ENCODE measurements at regions not wholly inside any gene's neighbourhood (a gene's known extent, or its start where the extent isn't known, plus 50 kb on each side); places are given as distances from the start of the nearest gene placed in this dataset.

GRCh38 chr2:47313141-47313691, 55.9 kb upstream of the EPCAM start:
- Histone ChIP-seq H4K20me1 (ENCODE audit: insufficient read depth) (no peaks in the 10 kb centered on the region), H3K9me2 (ENCODE audit: insufficient read depth, low read length) (no peaks in the 10 kb centered on the region), H3K9ac (ENCODE audit: low read length) (no peak overlapping the region), H3K36me3 (ENCODE audit: insufficient read depth, low read length) (no peaks in the 10 kb centered on the region), H3K27me3 (ENCODE audit: insufficient read depth, low read depth, low read length) (no peaks in the 10 kb centered on the region), H3F3A (ENCODE audit: insufficient read depth, low read length, poor library complexity, severe bottlenecking) (no peaks in the 10 kb centered on the region), H3K27ac (ENCODE audit: low read length) (no peak overlapping the region), H3K79me2 (replicated peaks; ENCODE audit: insufficient read depth, low read length) (no peaks in the 10 kb centered on the region), H3K4me3 (ENCODE audit: low read length) (no peak overlapping the region), H3K4me2 (ENCODE audit: low read length) (no peak overlapping the region), H3K9me3 (ENCODE audit: low read length) (no peaks in the 10 kb centered on the region), H2AFZ (ENCODE audit: low read depth, low read length) (no peak overlapping the region)
- TF ChIP-seq EZH2 (IDR thresholded peaks at IDR 0.05; ENCODE audit: borderline replicate concordance, insufficient read depth, low read length, poor library complexity, severe bottlenecking) (no peak), TAF1 (IDR thresholded peaks at IDR 0.05; ENCODE audit: low read depth) (no peak), RAD21 (conservative IDR thresholded peaks at IDR 0.05) (no peak), POLR2AphosphoS5 (IDR thresholded peaks at IDR 0.05) (no peak), MXI1 (conservative IDR thresholded peaks at IDR 0.05; ENCODE audit: poor library complexity, severe bottlenecking) (no peak), SMC3 (conservative IDR thresholded peaks at IDR 0.05; ENCODE audit: poor library complexity) (no peak), EP300 (conservative IDR thresholded peaks at IDR 0.05; ENCODE audit: poor library complexity, severe bottlenecking) (no peak)
- TF ChIP-seq, protein P1, sequence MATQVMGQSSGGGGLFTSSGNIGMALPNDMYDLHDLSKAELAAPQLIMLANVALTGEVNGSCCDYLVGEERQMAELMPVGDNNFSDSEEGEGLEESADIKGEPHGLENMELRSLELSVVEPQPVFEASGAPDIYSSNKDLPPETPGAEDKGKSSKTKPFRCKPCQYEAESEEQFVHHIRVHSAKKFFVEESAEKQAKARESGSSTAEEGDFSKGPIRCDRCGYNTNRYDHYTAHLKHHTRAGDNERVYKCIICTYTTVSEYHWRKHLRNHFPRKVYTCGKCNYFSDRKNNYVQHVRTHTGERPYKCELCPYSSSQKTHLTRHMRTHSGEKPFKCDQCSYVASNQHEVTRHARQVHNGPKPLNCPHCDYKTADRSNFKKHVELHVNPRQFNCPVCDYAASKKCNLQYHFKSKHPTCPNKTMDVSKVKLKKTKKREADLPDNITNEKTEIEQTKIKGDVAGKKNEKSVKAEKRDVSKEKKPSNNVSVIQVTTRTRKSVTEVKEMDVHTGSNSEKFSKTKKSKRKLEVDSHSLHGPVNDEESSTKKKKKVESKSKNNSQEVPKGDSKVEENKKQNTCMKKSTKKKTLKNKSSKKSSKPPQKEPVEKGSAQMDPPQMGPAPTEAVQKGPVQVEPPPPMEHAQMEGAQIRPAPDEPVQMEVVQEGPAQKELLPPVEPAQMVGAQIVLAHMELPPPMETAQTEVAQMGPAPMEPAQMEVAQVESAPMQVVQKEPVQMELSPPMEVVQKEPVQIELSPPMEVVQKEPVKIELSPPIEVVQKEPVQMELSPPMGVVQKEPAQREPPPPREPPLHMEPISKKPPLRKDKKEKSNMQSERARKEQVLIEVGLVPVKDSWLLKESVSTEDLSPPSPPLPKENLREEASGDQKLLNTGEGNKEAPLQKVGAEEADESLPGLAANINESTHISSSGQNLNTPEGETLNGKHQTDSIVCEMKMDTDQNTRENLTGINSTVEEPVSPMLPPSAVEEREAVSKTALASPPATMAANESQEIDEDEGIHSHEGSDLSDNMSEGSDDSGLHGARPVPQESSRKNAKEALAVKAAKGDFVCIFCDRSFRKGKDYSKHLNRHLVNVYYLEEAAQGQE (IDR thresholded peaks at IDR 0.05; ENCODE audit: borderline replicate concordance): no peak
- TF ChIP-seq, protein P2, sequence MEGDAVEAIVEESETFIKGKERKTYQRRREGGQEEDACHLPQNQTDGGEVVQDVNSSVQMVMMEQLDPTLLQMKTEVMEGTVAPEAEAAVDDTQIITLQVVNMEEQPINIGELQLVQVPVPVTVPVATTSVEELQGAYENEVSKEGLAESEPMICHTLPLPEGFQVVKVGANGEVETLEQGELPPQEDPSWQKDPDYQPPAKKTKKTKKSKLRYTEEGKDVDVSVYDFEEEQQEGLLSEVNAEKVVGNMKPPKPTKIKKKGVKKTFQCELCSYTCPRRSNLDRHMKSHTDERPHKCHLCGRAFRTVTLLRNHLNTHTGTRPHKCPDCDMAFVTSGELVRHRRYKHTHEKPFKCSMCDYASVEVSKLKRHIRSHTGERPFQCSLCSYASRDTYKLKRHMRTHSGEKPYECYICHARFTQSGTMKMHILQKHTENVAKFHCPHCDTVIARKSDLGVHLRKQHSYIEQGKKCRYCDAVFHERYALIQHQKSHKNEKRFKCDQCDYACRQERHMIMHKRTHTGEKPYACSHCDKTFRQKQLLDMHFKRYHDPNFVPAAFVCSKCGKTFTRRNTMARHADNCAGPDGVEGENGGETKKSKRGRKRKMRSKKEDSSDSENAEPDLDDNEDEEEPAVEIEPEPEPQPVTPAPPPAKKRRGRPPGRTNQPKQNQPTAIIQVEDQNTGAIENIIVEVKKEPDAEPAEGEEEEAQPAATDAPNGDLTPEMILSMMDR (IDR thresholded peaks at IDR 0.05; ENCODE audit: poor library complexity, severe bottlenecking): no peak

DNA sequence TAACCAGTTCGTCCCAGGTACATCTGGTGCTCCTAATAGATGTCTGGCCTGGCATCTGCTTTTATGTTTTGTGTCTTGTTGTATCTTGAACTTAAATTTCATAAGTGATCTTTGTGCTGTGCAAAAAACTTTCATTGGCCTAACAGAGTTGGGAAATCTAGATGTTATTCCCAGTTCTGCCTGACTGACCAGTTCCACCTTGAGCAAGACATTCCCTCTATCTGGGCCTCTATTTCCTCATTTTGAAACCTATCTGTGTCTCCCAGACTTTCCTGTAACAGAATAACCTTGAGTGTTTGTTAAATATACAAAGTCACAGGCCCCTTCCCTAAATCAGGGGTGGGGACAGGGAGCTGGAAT, 56.6 kb upstream of the EPCAM start:
- H3K79me2 ChIP-seq (replicated peaks; ENCODE audit: insufficient read depth, low read length): no peaks in the 10 kb centered on the region
- no peak overlapping the region for H3K4me3 ChIP-seq (ENCODE audit: low read length)
- H2AFZ ChIP-seq (ENCODE audit: low read depth, low read length): no peak overlapping the region
- no peaks in the 10 kb centered on the region for H3K9me3 ChIP-seq (ENCODE audit: low read length)
- no peaks in the 10 kb centered on the region for H3K36me3 ChIP-seq (ENCODE audit: insufficient read depth, low read length)
- no peak overlapping the region for H3K9ac ChIP-seq (ENCODE audit: low read length)
- no peaks in the 10 kb centered on the region for H3K9me2 ChIP-seq (ENCODE audit: insufficient read depth, low read length)
- no peaks in the 10 kb centered on the region for H3F3A ChIP-seq (ENCODE audit: insufficient read depth, low read length, poor library complexity, severe bottlenecking)
- H4K20me1 ChIP-seq (ENCODE audit: insufficient read depth): no peaks in the 10 kb centered on the region
- H3K27ac ChIP-seq (ENCODE audit: low read length): no peak overlapping the region
- TF ChIP-seq, protein P2 (IDR thresholded peaks at IDR 0.05; ENCODE audit: poor library complexity, severe bottlenecking): no peak
- no peak for TF ChIP-seq POLR2AphosphoS5 (IDR thresholded peaks at IDR 0.05)
- no peaks in the 10 kb centered on the region for H3K27me3 ChIP-seq (ENCODE audit: insufficient read depth, low read depth, low read length)
- H3K4me2 ChIP-seq (ENCODE audit: low read length): no peak overlapping the region

Data from neural cell (in vitro differentiated cells).